NCI-H524 (cell line): ENCODE measurements at regions not wholly inside any gene's neighbourhood (a gene's known extent, or its start where the extent isn't known, plus 50 kb on each side); places are given as distances from the start of the nearest gene placed in this dataset.

ENCODE experiments used
- DNase-seq, 2 experiments: peaks; one replicate each; lab custom pipeline; 2025; lab: John Stamatoyannopoulos, UW

DNA sequence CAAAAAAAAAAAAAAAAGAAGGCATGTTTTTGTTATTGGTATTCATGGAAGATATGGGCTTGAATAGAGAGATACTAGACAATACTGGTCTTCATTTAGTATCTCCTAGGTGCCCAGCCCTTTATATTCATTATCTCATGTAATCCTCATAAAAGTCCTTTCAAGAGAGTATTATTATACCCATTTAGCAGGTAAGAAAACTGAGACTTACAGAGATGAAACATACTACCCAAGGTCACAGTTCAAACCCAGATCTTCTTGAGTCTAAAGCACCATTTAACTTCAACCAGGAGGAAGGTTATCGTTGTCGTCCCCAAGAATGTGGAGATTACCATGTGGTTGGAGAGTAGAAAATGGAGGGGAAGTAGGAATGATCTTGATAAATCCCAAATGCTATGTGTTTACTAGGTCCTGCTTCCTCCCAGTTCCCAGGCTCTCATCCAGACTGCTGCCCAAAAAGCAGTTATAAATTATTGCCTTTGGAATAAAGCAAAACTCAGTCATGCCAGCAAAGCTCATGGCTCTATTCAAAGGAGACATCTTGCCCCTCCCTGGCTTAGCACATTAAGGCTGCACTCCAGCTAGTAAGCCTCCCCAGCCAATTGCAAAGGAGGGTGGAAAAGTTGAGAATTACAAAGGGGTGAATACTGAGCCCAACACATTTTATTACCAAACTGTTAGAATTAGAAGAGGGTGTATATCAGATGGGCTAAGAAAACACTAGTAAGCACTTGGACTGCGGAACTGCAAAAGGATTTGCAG, 163.9 kb downstream of the PIK3R1 start:
- DNase-seq = no peak

DNA sequence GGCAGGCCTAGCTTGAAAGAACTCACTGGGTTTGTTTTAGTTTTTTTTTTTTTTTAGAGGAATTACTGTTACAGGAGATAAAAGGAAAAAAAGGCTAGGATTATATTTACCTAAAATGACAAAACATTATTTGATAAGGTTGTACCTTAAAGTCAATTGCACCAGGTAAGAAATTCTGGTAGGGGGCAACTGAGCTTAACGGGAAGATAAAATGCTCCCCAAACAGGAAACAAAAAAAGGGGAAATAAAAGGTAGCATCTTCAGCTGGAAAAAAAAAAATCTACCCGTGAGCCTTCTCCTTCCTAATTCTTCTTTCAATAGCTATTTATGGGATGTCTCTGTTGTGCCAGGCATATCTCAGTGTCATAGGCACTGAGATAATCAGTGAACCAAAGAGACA, 164.5 kb downstream of the PIK3R1 start:
- no peak for DNase-seq

DNA sequence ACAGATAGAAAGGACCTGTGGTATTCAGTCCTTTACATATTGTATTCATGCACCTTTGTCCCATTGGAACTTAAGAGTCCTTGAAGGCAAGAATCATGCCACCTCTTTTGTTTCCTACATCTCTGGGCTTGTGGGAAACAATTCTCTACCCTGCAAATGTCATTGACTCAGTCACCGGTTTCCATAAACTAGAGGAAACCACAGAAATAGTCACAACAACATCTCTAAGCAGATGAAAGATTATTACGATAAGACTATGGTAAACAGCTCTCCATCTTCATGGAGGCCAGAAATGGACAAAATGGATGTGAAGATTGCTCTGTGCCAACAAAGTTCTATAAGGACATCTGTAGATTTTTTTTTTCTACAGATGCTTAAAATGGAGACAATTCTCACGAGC, 165.5 kb downstream of the PIK3R1 start:
- no peak for DNase-seq

DNA sequence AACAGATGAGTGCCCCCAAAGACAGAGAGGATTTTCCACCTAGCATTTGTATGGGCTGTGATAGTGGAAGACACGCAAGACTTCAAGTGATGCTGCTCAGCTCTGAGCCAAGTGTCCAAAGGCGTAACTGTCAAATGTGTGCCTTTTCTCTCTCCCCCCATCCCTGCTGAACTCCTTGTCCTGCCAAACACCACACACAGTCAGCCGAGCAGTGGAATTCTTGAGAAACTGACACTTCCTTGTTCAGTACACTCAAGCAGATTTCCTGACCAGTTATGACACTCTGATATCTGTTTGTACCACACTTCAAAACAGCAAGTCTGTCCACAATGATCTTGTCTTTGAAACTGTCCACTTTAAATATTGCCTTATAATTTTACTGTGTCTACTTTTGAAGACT, 166.4 kb downstream of the PIK3R1 start:
- DNase-seq = no peak

DNA sequence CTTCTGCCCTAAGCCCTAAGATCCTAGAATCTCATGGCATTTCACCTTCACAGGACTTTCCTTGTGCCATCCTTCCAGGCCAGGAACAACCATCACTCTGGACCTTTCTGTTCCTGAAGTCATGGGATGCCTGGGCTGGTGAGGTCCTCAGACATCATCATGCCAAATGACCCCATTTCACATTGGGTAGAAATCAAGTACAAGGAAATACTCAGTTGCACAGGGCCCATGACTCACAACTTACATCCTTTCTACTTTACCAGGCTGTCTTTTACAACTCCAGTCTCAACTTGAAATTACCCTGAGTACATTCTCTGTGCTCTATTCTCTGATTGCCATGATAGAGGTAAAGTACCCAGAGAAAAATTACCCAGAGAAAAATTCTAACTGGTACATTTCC, 167.1 kb downstream of the PIK3R1 start:
- DNase-seq = no peak

DNA sequence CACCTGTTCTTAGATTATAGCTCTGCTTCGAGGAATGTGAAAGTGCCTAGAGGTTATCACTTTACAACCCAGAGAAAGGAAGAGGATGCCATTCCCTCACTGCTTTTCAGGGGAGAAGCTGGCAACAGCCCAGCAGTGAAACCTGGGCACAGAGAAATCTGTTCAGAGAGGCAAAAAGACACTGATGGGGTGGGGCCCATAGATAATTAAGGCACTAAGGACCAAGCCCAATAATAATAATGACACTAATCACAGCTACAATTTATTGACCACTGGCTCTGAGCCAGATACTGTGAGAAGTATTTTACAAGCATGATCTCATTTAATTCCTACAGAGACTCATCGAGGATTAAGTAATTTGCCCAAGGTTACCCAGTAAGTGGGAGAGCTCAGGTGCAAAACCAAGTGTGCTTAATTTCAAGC, 168.3 kb downstream of the PIK3R1 start:
- DNase-seq = peak; percentile 21 to 57

DNA sequence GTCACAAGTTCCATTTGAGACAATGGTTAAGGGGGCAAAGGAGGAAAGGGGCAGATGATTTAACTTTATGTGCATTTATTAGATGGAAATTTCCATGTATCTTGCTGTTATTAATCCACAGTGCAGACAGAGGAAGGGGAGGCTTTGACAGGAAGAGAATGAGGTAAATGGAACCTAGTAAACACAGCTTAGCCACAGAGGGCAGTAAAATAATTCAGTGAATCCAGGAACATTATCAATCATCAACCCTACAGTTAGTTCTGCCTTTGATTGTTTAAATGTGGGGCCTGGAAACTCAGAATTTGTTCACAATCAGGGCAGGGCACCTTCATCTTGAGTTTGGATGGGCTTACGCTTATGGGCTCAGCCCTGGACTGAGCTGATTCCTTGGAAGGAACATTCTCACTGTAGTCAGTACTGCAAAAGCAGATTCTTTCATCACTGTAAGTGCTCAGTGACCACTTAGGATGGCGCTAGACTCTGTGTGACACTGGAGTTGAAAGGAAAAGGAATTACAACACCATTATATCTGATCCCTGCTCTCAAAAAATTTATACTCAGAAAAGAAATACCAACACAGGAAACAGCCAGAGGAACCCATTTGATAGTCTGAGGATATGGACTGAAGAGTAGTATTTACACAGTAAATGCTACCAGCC, 169.5 kb downstream of the PIK3R1 start:
- DNase-seq = no peak

DNA sequence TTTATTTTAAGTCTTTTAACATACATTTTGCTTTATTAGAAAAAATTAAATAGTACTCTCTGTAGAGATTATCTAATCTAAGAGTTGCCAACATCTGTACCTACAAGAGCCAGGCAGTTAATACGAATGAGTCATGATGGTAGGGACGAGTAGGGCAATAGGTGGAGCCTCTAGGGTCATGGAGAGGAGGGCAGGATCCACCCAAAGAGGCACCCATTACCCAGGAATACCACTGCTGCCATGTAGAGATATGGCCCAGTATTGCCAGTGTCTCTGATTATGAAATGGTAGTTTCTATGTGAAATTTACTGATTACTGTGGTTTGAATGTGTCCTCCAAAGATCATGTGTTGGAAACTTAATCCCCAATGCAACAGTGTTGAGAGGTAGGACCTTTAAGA, 170.4 kb downstream of the PIK3R1 start:
- peak in 1 of 2 experiments; percentile 21 for DNase-seq

DNA sequence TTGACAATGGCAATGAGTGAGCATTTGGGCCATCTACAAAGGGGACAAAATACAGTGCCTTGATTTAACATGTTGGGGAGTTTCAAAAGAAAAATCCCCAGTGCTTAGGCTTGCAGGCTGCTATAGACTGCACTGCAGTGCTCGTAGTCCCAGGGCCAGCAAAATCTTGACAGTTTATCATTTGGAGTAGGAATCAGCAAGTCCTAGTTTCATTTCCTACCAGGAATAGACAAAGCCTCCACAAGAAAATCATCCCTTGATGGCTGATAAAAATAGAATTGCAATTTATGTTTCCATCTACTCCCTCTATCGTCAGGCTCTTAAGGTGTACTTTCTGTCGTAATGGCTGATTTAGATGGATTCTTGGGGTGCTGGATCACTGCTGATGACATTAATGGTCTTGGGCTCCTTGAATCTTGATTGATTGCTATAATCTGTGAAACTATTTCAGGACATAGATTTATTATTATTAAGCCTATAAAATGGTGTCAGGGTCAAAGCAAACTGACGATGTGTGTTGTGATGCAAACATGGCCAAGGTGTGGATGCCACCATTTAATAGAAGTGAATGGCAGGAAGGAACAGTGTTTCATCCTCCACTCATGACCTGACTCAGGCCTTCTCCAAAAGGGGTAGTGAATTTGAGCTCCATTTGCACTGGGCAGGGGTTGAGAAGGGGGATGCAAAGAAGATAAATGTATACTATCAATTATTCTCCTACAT, 171.7 kb downstream of the PIK3R1 start:
- DNase-seq = no peak

DNA sequence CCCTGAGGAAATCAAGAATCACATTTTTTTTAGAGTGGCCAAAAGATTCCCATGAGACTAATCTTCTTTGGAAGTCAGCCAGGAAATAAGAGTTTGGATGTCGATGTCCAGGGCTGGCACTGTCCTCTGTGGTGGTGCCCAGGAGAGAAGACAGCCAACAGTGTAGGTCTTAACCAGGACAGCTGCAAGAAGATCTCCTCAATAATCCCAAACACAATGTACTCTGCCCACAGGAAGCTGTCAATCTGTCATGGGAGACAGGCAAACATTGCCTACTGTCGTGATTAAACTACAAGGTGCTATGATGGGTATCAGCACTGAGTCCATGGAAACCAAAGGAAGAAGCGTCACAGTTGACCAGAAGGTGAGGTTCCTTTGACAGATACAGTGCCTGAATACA, 174.1 kb downstream of the PIK3R1 start:
- DNase-seq = no peak

DNA sequence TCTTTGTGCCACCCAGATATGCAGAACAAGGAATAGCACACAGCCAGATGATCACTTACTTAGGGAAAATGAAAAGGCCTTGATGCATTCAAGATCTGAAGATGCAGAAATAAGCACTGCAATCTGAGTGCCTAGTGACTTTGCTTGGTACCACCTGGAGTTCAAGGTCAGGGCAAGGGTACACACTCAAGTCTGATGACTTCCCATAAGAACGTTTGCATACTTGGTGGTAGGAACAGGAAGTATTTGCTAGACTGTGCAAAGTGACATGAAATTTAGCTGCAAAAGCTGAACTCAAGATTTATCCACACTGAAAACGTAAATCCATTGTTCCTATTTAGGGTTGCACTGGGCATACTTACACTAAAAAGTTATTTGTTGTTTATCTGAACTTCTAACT, 177.1 kb downstream of the PIK3R1 start:
- no peak for DNase-seq

DNA sequence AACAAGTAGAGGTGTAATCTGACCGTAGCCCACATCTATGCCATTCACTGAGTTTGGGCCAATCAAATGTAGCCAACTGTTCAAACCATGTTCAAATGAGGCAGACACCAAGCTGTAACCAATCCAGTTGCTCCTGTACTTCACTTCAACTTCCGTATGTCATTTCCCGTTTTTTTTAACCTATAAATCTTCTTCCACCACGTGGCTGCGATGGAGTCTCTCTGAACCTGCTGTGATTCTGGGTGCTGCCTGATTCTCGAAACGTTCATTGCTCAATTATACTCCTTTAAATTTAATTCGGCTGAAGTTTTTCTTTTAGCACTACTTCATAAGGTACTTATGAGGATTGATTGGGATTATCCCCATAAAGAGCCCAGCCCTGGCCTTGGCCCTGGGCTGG, 179.7 kb downstream of the PIK3R1 start:
- DNase-seq = peak; percentile 81 to 93

DNA sequence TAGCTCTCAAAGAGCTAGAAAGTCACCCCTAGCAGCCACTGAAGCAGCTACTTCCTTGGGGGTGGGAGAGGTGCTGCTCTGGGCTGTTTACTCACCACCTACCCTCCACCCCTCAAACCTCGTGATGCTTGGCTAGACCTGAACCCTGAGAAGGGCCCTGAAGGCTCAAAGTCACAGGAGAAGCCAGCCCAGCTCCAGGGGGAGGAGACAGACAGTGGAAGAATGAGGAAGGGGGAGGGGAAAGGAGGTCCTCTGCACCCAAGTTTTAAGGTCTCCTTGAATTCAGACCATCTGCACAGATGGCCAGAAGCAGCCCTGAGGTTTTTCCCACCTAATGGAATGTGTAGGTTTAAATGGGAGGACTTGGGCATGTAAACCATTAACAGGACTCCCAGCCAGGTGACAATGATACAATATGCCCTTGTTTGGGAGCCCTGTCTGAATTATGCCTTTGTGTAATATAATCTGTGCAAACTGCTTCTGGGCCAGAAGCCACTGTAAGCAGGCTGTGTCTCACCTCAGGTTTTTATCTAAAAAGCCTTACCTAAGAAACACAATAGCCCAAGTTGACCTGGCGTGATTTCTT, 180.5 kb downstream of the PIK3R1 start:
- DNase-seq = peak in 1 of 2 experiments; percentile 15

DNA sequence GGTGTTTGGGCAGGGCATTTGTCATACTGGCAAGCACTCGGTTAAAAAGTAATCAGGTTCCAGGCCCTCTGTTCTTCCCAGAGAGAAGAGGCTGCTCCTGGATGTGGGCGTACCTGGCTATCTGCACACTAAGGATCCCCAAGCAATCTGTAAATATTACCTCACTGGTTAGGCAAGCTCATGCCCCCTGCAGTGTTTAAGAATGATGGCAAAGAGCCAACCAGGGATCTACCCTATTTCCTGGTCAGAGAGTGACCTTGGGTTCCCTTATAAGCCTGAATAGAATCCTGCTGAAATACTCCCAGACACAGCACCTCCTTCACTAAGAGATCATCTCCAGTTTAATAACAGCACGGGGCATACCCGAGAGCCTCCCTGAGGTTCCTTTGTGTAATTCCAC, 181.2 kb downstream of the PIK3R1 start:
- no peak for DNase-seq

DNA sequence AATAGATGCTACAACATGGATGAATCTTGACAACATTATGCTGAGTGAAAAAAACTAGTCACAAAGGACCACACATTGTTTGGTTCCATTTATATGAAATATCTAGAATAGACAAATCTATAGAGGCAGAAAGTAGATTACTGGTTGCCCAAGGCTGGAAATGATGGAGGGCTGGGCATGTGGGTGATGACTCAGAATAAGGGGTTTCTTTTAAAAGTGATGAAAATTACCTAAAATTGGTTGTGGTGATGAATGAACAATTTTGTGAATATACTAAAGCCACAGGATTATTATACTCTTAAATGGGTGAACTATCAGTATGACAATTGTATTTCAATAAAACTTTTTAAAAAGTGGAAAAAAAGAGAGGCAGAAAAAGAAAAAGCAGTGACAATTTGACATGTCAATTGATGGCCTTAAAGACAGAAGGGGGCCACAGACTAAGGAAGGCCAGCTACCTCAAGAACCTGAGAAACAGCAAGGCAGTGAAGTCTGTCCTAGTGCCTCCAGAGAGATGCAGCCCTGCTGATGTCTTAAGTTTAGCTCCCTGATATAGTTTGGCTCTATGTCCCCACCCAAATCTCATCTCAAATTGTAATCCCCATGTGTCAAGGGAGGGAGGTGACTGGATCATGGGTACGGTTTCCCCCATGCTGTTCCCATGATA, 182.7 kb downstream of the PIK3R1 start:
- no peak for DNase-seq

DNA sequence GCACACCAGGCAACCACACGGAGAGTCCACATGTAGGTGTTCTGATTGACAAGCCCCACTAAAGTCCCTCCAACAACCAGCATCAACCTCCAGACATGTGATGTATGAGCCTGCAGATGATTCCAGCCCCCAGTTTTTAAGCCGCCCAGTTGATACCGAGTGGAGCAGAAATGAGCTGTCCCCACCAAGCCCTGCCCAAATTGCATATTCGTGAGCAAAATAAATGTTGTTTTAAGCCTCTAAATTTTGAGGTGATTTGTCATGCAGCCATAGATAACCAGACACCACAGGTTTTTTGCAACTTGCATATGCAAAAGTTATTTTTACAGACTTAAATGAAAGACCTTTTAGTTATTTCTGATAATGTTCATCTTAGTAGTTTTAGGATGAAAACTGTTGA, 187.7 kb downstream of the PIK3R1 start:
- DNase-seq = no peak

DNA sequence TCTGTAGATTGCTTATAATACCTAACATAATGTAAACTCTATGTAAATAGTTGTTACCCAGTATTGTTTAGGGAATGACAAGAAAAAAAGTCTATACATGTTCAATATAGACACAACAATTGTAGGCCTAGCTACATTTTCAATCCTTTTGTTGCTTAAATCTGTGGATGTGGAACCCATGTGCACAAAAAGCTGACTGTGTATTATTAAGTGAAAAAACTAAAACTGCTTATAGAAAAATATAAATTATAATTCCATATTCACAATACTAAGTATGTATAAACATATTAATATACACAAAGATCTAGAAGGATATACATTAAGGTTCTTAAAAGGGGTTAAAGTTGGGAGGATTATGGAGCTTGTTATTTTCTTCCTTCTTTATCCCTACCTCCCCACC, 188.7 kb downstream of the PIK3R1 start:
- no peak for DNase-seq

DNA sequence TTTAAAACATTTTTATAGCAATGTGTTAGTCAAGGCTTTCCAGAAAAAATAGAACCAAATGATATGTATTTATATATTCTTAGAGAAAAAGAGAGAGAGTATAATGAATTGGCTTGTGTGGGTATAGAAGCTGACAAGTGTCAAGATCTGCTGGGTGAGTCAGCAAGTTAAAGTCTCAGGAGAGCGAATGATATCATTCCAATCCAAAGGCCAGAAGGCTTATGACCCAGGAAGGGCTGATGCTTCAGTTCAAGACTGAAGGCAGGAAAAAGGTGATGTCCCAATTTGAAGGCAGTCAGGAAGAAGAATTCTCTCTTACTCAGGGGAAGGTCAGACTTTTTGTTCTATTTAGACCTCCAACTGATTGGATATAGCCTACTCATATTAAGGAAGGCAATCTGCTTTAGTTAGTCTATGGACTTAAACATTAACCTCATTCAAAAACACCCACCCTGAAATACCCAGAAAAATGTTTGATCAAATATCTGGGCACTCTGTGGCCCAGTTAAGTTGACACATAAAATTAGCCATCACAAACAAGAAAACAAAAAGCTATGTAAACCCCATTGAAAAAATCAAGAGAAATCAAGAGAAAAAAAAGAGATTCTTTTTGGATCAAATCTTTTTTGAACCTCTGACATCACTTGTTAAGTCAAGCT, 189.6 kb downstream of the PIK3R1 start:
- DNase-seq = no peak

DNA sequence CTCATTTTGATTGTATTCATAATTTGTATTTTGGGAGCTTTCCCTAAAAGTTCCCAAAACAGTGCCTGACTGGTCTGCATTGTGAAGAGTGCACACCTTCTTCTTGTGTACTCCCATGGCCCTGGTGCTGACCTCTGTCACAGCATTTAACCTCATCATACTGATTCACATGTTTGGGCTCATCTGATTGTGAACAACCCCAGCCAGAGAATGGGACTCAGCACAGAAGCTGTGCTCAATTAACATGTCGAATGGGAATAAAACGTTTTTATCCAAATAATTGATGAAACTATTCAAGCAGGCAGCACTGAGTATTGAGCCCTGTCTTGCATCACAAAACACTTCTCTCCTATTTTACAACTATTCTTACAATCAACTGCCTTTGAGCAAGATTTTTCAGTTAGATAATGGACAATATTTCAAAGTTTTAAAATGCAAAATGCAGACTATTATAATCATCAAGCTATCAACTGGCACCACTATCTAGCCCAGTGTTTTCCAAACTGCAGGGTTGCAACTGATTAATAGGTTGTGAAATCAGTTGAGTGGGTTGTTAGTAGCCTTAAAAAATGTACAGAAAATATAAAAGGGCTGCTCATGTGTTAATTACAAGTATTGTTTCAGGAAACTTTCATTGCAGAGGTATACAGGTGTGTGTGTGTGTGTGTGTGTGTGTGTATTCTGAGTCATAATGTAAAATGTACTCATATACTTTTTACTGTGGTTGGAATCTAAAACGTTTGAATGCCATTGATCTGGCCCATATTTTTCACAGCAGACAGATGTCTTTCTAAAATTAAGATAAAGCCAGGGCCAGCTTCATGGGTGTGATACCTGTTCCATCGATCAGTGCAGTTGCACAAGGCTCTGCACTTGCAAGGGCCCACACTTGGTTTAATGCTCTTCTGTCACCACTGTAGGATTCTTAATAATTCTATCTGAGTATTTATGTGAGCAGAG, 190.5 kb downstream of the PIK3R1 start:
- DNase-seq = no peak

DNA sequence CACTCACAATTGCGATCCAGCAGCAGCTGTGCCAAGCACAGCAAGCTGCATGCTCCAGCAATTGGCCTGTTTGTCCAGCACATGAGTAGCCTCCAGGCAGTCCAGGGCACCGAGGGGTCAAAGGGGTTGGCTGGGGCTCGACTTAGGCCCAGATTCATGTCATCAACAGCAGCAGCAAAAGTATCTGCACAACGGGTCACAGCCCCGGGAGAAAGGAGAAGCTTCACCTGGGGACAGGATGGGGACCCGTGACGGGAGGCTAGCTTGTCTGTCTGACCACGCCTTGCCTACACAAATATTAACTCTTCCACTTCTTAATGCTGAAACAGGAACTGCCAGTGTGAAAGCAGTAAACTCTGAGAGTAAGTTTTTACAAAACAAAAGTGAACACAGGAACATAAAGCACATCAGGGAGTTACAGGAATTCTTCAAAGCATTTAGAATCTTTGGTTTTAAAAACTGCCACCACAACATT, 191.2 kb downstream of the PIK3R1 start:
- no peak for DNase-seq
